ENCODE measurements at regions not wholly inside any gene's neighbourhood (a gene's known extent, or its start where the extent isn't known, plus 50 kb on each side); places are given as distances from the start of the nearest gene placed in this dataset.
A peak's percentile ranks its signal among the peaks of the same experiment; 100 is the strongest.

DNA sequence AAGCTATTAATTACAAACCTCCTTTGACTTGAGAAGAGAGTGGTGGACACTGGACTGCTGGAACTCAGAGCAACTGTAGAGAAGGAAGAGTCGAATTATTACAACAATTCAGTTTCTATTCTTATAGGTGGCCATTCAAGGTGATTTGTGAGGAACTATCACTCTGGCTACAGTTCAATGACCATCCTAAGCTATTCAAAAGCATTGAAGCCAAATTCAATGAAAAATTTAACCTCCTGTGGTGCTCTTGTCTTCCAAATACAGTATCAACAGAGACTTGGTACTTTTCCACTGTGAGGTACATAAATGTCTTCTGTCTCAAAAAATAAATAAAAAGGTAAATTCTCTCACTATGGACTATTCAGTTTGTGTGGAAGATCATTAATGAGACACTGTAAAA lies 513.3 kb upstream of the SEMA6D start:
- no peak for DNase-seq (ENCODE audit: low read depth, low spot score)

- no peak for DNase-seq (ENCODE audit: low read depth, low spot score)
These were observed 510.8 kb upstream of the SEMA6D start for GRCh38 chr15:47206358-47206978.

- no peak for DNase-seq (ENCODE audit: low read depth, low spot score)
These were observed 507.7 kb upstream of the SEMA6D start for GRCh38 chr15:47209591-47209990.

- DNase-seq (ENCODE audit: low read depth, low spot score): no peak
These were observed 504.9 kb upstream of the SEMA6D start for GRCh38 chr15:47212222-47213010.

GRCh38 chr15:47213883-47214282 lies 503.4 kb upstream of the SEMA6D start:
- no peak for DNase-seq (ENCODE audit: low read depth, low spot score)

- DNase-seq (ENCODE audit: low read depth, low spot score): no peak
These were observed 499.0 kb upstream of the SEMA6D start for GRCh38 chr15:47218295-47218694.

DNA sequence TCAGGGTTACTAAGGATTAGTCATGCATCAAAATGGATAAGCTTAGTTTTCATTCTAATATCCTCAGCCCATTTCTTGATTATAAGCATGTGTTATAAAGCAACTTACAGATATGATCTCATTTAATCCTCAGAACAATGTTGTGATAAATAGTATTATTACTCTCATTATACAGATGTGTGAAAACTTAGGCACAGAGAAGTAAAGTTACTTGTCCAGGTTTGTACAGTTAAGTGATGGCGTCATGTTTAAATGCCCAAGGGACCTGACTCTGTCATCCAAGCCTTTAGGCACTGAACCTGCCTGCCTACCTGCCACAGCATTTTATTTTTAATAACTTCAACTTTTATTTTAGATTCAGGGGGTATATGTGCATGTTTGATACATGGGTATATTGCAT lies 472.9 kb upstream of the SEMA6D start:
- DNase-seq (ENCODE audit: low read depth, low spot score): no peak

DNA sequence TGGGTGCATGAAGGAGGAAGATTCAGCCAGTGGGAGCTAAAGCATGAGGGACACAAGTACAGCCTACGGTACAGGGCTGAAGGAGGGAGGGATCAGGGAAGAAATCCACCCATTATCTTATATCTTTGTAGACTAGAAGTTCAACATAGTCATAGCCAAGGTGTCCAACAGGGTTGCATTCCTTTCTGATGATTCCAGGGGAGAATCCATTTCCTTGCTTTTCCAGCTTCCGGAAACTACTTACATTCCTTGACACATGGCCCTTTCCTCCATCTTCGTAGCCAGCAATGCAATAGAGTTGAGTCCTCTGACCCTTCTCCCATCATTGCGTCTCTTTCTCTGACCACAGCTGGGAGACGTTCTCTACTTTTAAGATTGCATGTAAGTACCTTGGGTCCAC lies 471.0 kb upstream of the SEMA6D start:
- DNase-seq (ENCODE audit: low read depth, low spot score): no peak

DNA sequence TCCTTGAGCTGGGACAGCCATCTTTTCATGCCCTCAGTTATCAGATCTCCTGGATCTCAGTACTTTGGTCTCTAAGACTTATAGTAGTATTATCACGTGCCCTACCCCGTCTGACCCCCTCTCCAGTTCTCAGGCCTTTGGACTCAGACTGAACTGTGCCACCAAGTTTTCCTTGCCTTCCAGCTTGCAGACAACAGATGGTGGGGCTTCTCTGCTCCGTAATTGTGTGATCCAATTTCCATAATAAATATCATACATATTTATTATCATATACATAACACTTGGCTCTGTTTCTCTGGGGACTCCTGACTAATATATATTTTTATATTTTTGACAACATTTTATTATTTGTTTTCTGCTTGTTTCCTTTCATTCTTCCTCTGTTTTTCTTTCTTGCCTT lies 458.8 kb upstream of the SEMA6D start:
- DNase-seq (ENCODE audit: low read depth, low spot score): no peak

DNA sequence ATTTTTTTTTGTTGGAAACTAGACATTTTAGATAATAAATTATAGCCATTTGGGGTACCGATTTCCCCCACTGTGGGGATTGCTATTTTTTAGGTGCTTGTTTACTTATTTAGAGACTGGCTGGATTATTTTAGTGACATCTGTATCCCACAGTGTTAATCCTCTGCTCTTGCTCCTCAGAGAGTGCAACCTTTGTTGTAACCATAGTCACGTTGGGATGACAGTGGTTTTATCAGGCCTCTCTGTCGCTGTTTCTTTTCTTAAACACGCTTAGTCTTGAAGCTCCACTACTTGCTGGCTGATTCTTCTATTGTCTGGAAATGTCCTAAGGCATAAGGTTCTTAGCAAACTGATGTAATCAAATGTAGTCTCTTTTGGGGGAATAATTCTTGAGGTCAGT lies 451.6 kb upstream of the SEMA6D start:
- DNase-seq (ENCODE audit: low read depth, low spot score): no peak

- DNase-seq (ENCODE audit: low read depth, low spot score): no peak
These were observed 450.7 kb upstream of the SEMA6D start for GRCh38 chr15:47266566-47266965.

- DNase-seq (ENCODE audit: low read depth, low spot score): no peak
These were observed 443.4 kb upstream of the SEMA6D start for GRCh38 chr15:47273864-47274263.

GRCh38 chr15:47283246-47283645 lies 434.1 kb upstream of the SEMA6D start:
- no peak for DNase-seq (ENCODE audit: low read depth, low spot score)

DNA sequence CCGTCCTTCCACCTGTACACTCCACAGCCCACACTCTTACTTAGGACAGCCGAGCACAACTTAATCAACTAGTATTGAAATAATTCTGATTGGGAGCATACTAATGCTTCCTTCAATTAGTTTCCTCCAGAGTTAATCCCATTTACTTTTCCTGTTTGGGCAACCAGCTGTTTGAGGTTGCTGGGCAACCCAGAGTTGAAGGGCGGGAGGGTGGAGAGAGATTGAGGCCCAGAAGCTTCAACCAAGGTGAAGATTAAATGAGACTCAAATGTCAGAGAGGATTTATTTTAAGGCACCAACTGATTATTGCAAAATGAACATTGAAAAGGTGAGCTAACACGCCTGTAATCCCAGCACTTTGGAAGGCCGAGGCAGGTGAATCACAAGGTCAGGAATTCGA lies 428.5 kb upstream of the SEMA6D start:
- no peak for DNase-seq (ENCODE audit: low read depth, low spot score)

GRCh38 chr15:47289656-47290055 lies 427.6 kb upstream of the SEMA6D start:
- no peak for DNase-seq (ENCODE audit: low read depth, low spot score)

GRCh38 chr15:47291767-47292166 lies 425.5 kb upstream of the SEMA6D start:
- no peak for DNase-seq (ENCODE audit: low read depth, low spot score)

- no peak for DNase-seq (ENCODE audit: low read depth, low spot score)
These were observed 424.6 kb upstream of the SEMA6D start for GRCh38 chr15:47292638-47293190.

DNA sequence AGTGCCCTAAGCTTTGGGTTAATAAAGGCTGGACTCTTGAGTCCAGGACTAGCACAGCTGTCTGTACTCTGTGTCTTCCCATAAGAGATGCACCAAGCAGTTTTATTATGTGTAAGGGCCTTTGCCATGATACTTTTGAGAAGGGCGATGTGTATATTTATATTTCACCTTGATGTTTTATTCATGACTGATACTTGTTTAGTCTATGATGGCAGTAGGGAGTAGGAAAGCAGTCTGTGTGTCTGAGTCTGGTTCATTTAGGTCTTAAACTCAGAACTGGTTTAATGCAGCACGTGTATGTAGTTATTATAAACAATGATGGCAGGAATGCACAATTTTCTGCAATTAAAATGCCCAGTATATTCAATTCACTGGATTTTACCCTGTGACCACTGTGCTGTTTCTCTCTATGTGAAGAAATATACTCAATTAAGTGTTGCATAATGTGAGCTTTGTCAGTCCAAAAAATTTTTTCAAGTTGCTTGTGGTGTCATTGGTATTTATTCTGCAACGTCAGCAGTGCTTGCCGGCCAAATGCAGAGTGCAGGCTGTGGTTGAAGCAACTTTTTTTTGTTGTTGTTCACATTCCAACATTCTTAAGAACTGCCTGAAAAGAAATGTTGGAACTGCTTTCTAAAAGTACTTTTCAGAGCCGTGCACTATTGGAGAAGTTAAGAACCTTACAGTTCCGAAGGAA lies 423.7 kb upstream of the SEMA6D start:
- peak; percentile 83 for DNase-seq (ENCODE audit: low read depth, low spot score)

GRCh38 chr15:47294765-47295259 lies 422.5 kb upstream of the SEMA6D start:
- DNase-seq (ENCODE audit: low read depth, low spot score): no peak

DNA sequence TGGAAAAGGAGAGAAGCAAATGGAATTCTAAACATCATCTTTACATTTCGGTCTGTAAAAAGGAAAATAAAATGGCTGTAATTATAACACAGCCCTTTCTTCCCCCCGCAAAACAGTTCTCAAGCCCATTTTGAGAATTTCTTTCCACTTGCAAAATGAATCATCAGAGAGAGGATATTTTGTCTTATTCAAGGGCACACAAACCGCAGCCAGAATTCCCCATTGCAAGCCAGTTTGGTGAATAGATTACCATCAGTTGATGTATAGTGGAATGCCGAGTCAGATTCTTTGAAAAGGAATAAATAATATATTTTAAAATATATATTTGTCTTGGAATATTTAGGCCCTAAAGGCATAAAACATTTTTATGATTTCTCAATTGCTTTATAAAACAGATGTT lies 420.4 kb upstream of the SEMA6D start:
- DNase-seq (ENCODE audit: low read depth, low spot score): no peak

GRCh38 chr15:47299846-47300434 lies 417.4 kb upstream of the SEMA6D start:
- DNase-seq (ENCODE audit: low read depth, low spot score): no peak

GRCh38 chr15:47300596-47300995 lies 416.7 kb upstream of the SEMA6D start:
- DNase-seq (ENCODE audit: low read depth, low spot score): no peak

All from brain pericyte (primary cell).